SU-DHL-6 (cell line): ENCODE measurements at regions not wholly inside any gene's neighbourhood (a gene's known extent, or its start where the extent isn't known, plus 50 kb on each side); places are given as distances from the start of the nearest gene placed in this dataset.

Experiments
- H2AFZ ChIP-seq: fragments of 200-600 bp; sonication (generic); 2 replicates; pipeline ENCODE4 v1.6.1; 2014; ENCODE audit warnings: low read depth, mild to moderate bottlenecking, moderate library complexity, mixed read lengths, antibody characterized with exemption, low read length; ENCODE audit not compliant: severe bottlenecking
- H3F3A ChIP-seq: fragments of 200-600 bp; shearing (Covaris generic); 2 replicates; pipeline ENCODE4 v1.6.0; 2016; ENCODE audit warnings: antibody characterized with exemption, mild to moderate bottlenecking; ENCODE audit not compliant: insufficient read depth
- H3K27ac ChIP-seq: fragments of 200-600 bp; sonication (generic); 2 replicates; pipeline ENCODE4 v1.5.1; 2016; ENCODE audit warnings: low read depth, mild to moderate bottlenecking, low read length, moderate library complexity, mixed read lengths
- H3K27me3 ChIP-seq: fragments of 200-600 bp; sonication (generic), shearing (Covaris generic); 2 replicates; pipeline ENCODE4 v1.6.0; 2014; ENCODE audit warnings: mild to moderate bottlenecking, low read length
- H3K36me3 ChIP-seq: fragments of 200-600 bp; sonication (generic); 2 replicates; pipeline ENCODE4 v1.6.1; 2014; ENCODE audit warnings: mild to moderate bottlenecking, low read length, mixed read lengths
- H3K4me2 ChIP-seq: fragments of 300-600, 200-600 bp; shearing (Covaris generic), sonication (generic); 2 replicates; pipeline ENCODE4 v1.6.0; 2014; ENCODE audit warnings: low read length, low read depth, mild to moderate bottlenecking; ENCODE audit not compliant: poor library complexity, severe bottlenecking
- H3K4me3 ChIP-seq: fragments of 200-600 bp; sonication (generic); 2 replicates; pipeline ENCODE4 v1.5.1; 2014; ENCODE audit warnings: antibody characterized with exemption, low read length, mild to moderate bottlenecking, mixed read lengths; ENCODE audit not compliant: insufficient read depth, poor library complexity, severe bottlenecking
- H3K79me2 ChIP-seq: fragments of 200-600 bp; sonication (generic); 2 replicates; pipeline ENCODE4 v1.6.1; 2014; ENCODE audit warnings: mild to moderate bottlenecking, low read length, moderate library complexity; ENCODE audit not compliant: insufficient read depth
- H3K9ac ChIP-seq: fragments of 200-600 bp; sonication (generic); 2 replicates; pipeline ENCODE4 v1.7.0; 2014; ENCODE audit warnings: mild to moderate bottlenecking, low read length
- H3K9me2 ChIP-seq: fragments of 200-600 bp; sonication (generic); replicated peaks from 2 replicates; pipeline ENCODE4 v1.6.1; 2014; ENCODE audit warnings: low read length; ENCODE audit not compliant: insufficient read depth
- H3K9me3 ChIP-seq: fragments of 200-600 bp; sonication (generic); 2 replicates; pipeline ENCODE4 v1.6.1; 2014; ENCODE audit warnings: low read length, mixed read lengths; ENCODE audit not compliant: insufficient read depth
- H4K20me1 ChIP-seq: fragments of 200-600 bp; sonication (generic); 2 replicates; pipeline ENCODE4 v1.6.1; 2014; ENCODE audit warnings: low read depth, mild to moderate bottlenecking, antibody characterized with exemption, low read length, moderate library complexity, mixed read lengths
- CTCF ChIP-seq: fragments of 200-600 bp; sonication (generic); IDR thresholded peaks from one replicate; pipeline ENCODE4 v1.5.1; 2017; ENCODE audit warnings: antibody characterized with exemption, mild to moderate bottlenecking, low read length, moderate library complexity; ENCODE audit not compliant: insufficient read depth, poor library complexity, severe bottlenecking
- EZH2phosphoT487 ChIP-seq: fragments of 200-600 bp; sonication (generic), shearing (Covaris generic); conservative IDR thresholded peaks from 2 replicates; pipeline ENCODE4 v1.6.1; 2018; ENCODE audit warnings: mild to moderate bottlenecking, antibody characterized with exemption, low read length, moderate library complexity, mixed read lengths

GRCh38 chr9:118268046-118268445, 563.8 kb downstream of the TLR4 start:
- Histone ChIP-seq H3K4me3 (no peak overlapping the region), H3K79me2 (no peaks in the 10 kb centered on the region), H4K20me1 (no peaks in the 10 kb centered on the region), H3K9ac (no peak overlapping the region), H3K36me3 (no peaks in the 10 kb centered on the region), H3K27me3 (no peaks in the 10 kb centered on the region), H3F3A (no peaks in the 10 kb centered on the region), H3K9me3 (no peaks in the 10 kb centered on the region), H3K27ac (no peak overlapping the region), H2AFZ (no peak overlapping the region), H3K4me2 (no peak overlapping the region), H3K9me2 (no peaks in the 10 kb centered on the region)
- TF ChIP-seq CTCF (no peak), EZH2phosphoT487 (no peak)

- no peak overlapping the region for H3K27ac ChIP-seq
- H2AFZ ChIP-seq = no peak overlapping the region
- no peak overlapping the region for H3K4me3 ChIP-seq
- H3F3A ChIP-seq = no peaks in the 10 kb centered on the region
- H3K9me3 ChIP-seq = no peaks in the 10 kb centered on the region
- no peaks in the 10 kb centered on the region for H3K9me2 ChIP-seq
- H3K9ac ChIP-seq = no peak overlapping the region
- H3K27me3 ChIP-seq = no peaks in the 10 kb centered on the region
- H3K36me3 ChIP-seq = no peaks in the 10 kb centered on the region
- no peak overlapping the region for H3K4me2 ChIP-seq
- TF ChIP-seq CTCF = no peak
- TF ChIP-seq EZH2phosphoT487 = no peak
- H4K20me1 ChIP-seq = no peaks in the 10 kb centered on the region
- no peaks in the 10 kb centered on the region for H3K79me2 ChIP-seq
Observed at GRCh38 chr9:118269623-118270022, 565.4 kb downstream of the TLR4 start.

GRCh38 chr9:118271331-118271730, 567.1 kb downstream of the TLR4 start:
- no peak overlapping the region for H3K4me3 ChIP-seq
- no peaks in the 10 kb centered on the region for H4K20me1 ChIP-seq
- H3K36me3 ChIP-seq = no peaks in the 10 kb centered on the region
- no peak overlapping the region for H3K27ac ChIP-seq
- no peaks in the 10 kb centered on the region for H3F3A ChIP-seq
- no peaks in the 10 kb centered on the region for H3K9me2 ChIP-seq
- TF ChIP-seq CTCF (no peak), EZH2phosphoT487 (no peak)
- H3K4me2 ChIP-seq = no peak overlapping the region
- no peaks in the 10 kb centered on the region for H3K9me3 ChIP-seq
- H2AFZ ChIP-seq = no peak overlapping the region
- no peaks in the 10 kb centered on the region for H3K27me3 ChIP-seq
- H3K9ac ChIP-seq = no peak overlapping the region
- no peaks in the 10 kb centered on the region for H3K79me2 ChIP-seq

- no peaks in the 10 kb centered on the region for H3K79me2 ChIP-seq
- no peak overlapping the region for H3K27ac ChIP-seq
- no peak overlapping the region for H2AFZ ChIP-seq
- no peak overlapping the region for H3K4me3 ChIP-seq
- no peaks in the 10 kb centered on the region for H3K27me3 ChIP-seq
- no peaks in the 10 kb centered on the region for H3K9me3 ChIP-seq
- no peaks in the 10 kb centered on the region for H3K36me3 ChIP-seq
- no peak overlapping the region for H3K9ac ChIP-seq
- no peaks in the 10 kb centered on the region for H3F3A ChIP-seq
- no peaks in the 10 kb centered on the region for H4K20me1 ChIP-seq
- no peak for TF ChIP-seq CTCF
- no peak for TF ChIP-seq EZH2phosphoT487
- no peak overlapping the region for H3K4me2 ChIP-seq
- H3K9me2 ChIP-seq = no peaks in the 10 kb centered on the region
Observed at GRCh38 chr9:118271936-118272335, 567.7 kb downstream of the TLR4 start.
